CD4-positive, alpha-beta T cell (primary cell): ENCODE measurements at regions not wholly inside any gene's neighbourhood (a gene's known extent, or its start where the extent isn't known, plus 50 kb on each side); places are given as distances from the start of the nearest gene placed in this dataset.

Experiments
- ATAC-seq: fragments of 200-7000 bp; cut with Tn5 transposase; one replicate; pipeline ENCODE4 v1.10.0; 2022; ENCODE audit warnings: mild to moderate bottlenecking; ENCODE audit not compliant: poor library complexity
- CTCF ChIA-PET: fragments of 350-600 bp; sonication (Branson Sonifier 250); formaldehyde crosslinking; loops from one replicate; lab custom pipeline; 2021; ENCODE audit warnings: antibody characterized with exemption, inconsistent platforms; lab: Charles Lee
- POLR2A ChIA-PET: fragments of 350-600 bp; sonication (Branson Sonifier 250); formaldehyde crosslinking; loops from one replicate; lab custom pipeline; 2021; ENCODE audit warnings: antibody characterized with exemption, inconsistent platforms; lab: Charles Lee
- DNase-seq, 14 experiments: peaks; one replicate each; pipeline ENCODE4 v3.0.0-alpha.2; 2013 to 2020; ENCODE audit warnings: mixed read lengths in 2 of 14
- H3K27ac ChIP-seq, 2 donors: one replicate each; pipeline versions ENCODE4 v1.5.1 to v1.7.0; 2013; ENCODE audit warnings: low read length in 2 of 2, low read depth in 1 of 2, mild to moderate bottlenecking in 1 of 2
- H3K27me3 ChIP-seq, 2 experiments: 1 replicate in 1 of 2; 2 replicates in 1 of 2; pipeline versions ENCODE4 v1.6.1 to v1.7.0; 2013; ENCODE audit warnings: low read length in 2 of 2, control low read depth in 1 of 2, mild to moderate bottlenecking in 1 of 2, moderate library complexity in 1 of 2; ENCODE audit not compliant: insufficient read depth in 2 of 2, control insufficient read depth in 1 of 2
- H3K36me3 ChIP-seq: one replicate; pipeline ENCODE4 v1.6.1; 2013; ENCODE audit warnings: low read length, control low read depth; ENCODE audit not compliant: insufficient read depth
- H3K4me1 ChIP-seq: one replicate; pipeline ENCODE4 v1.6.1; 2013; ENCODE audit warnings: low read length, control low read depth; ENCODE audit not compliant: insufficient read depth
- H3K4me3 ChIP-seq: one replicate; pipeline ENCODE4 v1.5.1; 2013; ENCODE audit warnings: mild to moderate bottlenecking, low read length, moderate library complexity
- H3K9me3 ChIP-seq, 2 experiments: 1 replicate in 1 of 2; 2 replicates in 1 of 2; pipeline versions ENCODE4 v1.6.1 to v1.7.0; 2013; ENCODE audit warnings: low read length in 2 of 2, mild to moderate bottlenecking in 2 of 2, control low read depth in 1 of 2, moderate library complexity in 1 of 2; ENCODE audit not compliant: control insufficient read depth in 1 of 2, insufficient read depth in 1 of 2
- H3K27ac Mint-ChIP-seq: one replicate; pipeline ENCODE4 v1.8.0; 2020; ENCODE audit warnings: mixed read lengths
- H3K27me3 Mint-ChIP-seq: one replicate; pipeline ENCODE4 v1.8.0; 2021; ENCODE audit warnings: mixed read lengths
- H3K36me3 Mint-ChIP-seq: one replicate; pipeline ENCODE4 v1.8.0; 2021; ENCODE audit warnings: low read depth, mixed read lengths
- H3K4me1 Mint-ChIP-seq: one replicate; pipeline ENCODE4 v1.8.0; 2021; ENCODE audit warnings: low read depth, mixed read lengths
- H3K4me3 Mint-ChIP-seq: one replicate; pipeline ENCODE4 v1.8.0; 2020; ENCODE audit warnings: mild to moderate bottlenecking, mixed read lengths
- H3K9me3 Mint-ChIP-seq: one replicate; pipeline ENCODE4 v1.8.0; 2020; ENCODE audit warnings: mixed read lengths
- intact Hi-C, 2 experiments: fragments of 100-400 bp; cut with DNase I in 1 of 2; cut with micrococcal nuclease in 1 of 2; formaldehyde crosslinking; loops; one replicate each; pipeline versions ENCODE4 v1.15.1 to v1.9.0; 2023 to 2025; cut with DNase I, micrococcal nuclease
- TF ChIP-seq, protein P1 (sequence below): fragments of 200-600 bp; IDR thresholded peaks from one replicate; pipeline ENCODE4 v1.8.0; 2022; ENCODE audit warnings: antibody characterized with exemption, mild to moderate bottlenecking

DNA sequence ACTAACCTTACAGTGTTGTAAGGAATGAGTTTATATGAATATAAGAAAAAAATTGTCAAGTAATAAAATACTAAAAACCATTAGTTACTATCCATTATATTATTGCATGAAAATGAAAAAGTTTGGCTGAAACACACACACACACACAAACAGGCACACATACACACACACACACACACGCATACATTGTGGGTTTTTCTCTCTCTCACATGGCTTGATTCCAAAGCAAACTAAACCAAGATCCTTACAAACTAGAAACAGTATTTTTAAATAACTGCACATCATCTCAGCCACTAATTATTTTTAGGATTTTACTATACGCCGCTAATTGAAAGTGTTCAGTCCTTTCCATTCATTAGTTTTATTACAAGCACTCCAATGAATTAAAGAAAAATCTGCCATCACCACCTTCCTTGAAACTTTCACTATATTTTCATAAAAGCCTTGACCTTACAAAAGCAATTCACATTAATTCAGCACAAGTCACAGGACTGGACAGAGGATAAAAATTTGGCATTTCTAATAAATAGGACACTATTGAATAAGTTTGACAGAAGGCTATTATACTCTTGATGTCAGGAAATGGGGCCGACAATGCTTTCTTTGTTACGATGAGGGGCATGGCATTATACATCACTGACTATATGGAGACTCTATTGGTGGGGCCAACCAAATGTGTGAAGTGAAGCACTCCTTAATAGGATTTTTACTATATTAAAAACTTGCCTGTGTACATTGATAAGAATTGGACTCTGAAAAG lies 187.0 kb upstream of the ESRRG start:
- ChIA-PET POLR2A (no interaction called here), CTCF (no interaction called here)
- Histone ChIP-seq H3K27ac (no peak overlapping the region), H3K9me3 (peaks cover 0 to 4% of the 10 kb centered on the region in 2 experiments), H3K4me1 (no peaks in the 10 kb centered on the region), H3K4me3 (no peak overlapping the region), H3K27me3 (no peaks in the 10 kb centered on the region), H3K36me3 (no peaks in the 10 kb centered on the region)
- Mint-ChIP-seq H3K36me3 (no peaks in the 10 kb centered on the region), H3K27me3 (no peaks in the 10 kb centered on the region), H3K9me3 (peaks cover 9% of the 10 kb centered on the region), H3K27ac (no peak overlapping the region), H3K4me3 (no peak overlapping the region), H3K4me1 (no peaks in the 10 kb centered on the region)
- intact Hi-C loops = no loop called here
- DNase-seq = no peak
- TF ChIP-seq, protein P1, sequence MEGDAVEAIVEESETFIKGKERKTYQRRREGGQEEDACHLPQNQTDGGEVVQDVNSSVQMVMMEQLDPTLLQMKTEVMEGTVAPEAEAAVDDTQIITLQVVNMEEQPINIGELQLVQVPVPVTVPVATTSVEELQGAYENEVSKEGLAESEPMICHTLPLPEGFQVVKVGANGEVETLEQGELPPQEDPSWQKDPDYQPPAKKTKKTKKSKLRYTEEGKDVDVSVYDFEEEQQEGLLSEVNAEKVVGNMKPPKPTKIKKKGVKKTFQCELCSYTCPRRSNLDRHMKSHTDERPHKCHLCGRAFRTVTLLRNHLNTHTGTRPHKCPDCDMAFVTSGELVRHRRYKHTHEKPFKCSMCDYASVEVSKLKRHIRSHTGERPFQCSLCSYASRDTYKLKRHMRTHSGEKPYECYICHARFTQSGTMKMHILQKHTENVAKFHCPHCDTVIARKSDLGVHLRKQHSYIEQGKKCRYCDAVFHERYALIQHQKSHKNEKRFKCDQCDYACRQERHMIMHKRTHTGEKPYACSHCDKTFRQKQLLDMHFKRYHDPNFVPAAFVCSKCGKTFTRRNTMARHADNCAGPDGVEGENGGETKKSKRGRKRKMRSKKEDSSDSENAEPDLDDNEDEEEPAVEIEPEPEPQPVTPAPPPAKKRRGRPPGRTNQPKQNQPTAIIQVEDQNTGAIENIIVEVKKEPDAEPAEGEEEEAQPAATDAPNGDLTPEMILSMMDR = no peak
- no peak for ATAC-seq

DNA sequence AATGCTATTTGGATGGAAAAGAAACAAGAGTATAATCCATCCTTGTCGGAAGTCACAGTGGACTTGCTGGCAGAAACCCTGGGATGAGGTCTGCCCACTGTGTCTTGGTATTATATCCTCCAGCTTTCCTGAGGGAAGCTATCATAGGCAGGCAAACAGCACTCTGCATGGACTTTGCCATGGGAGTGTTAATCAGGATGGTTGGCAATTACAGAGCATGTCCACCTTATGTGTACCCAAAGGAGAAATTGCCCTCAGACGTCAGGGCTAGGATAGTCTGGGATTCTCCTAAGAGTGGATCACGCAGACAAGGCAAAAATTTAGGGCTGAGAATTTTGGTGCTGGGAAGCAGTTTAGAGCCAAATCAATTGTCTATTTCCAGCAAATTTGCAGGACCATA lies 184.9 kb upstream of the ESRRG start:
- H3K4me3 ChIP-seq = no peak overlapping the region
- H3K27ac ChIP-seq = no peak overlapping the region
- no peaks in the 10 kb centered on the region for H3K4me1 Mint-ChIP-seq
- peaks cover 11% of the 10 kb centered on the region for H3K9me3 Mint-ChIP-seq
- no peaks in the 10 kb centered on the region for H3K4me1 ChIP-seq
- no peak overlapping the region for H3K27ac Mint-ChIP-seq
- DNase-seq = no peak
- intact Hi-C loops = no loop called here
- no peak for ATAC-seq
- no peak overlapping the region for H3K4me3 Mint-ChIP-seq
- peaks cover 0 to 4% of the 10 kb centered on the region in 2 experiments for H3K9me3 ChIP-seq
- CTCF ChIA-PET = no interaction called here
- H3K36me3 Mint-ChIP-seq = no peaks in the 10 kb centered on the region
- TF ChIP-seq, protein P1 = no peak
- no peaks in the 10 kb centered on the region for H3K27me3 ChIP-seq
- POLR2A ChIA-PET = no interaction called here
- H3K36me3 ChIP-seq = no peaks in the 10 kb centered on the region
- H3K27me3 Mint-ChIP-seq = no peaks in the 10 kb centered on the region

DNA sequence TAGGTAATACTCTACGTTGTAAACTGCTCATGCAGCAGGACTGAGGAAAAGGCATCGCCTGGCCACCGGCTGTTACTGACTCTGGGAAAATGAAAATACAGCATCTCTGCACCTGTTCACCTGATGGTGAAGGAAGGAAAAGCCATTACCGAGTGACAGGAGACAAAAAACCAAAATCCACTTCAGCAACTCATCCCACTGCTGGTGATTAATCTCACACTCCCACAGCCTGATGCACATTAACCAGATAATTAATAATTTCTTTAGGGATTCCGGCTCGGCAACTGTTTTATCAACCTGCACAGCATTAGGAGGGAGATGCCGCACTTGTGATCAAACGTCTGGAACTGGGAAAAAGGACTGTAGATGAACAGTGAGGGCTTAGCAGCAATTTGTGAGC lies 183.9 kb upstream of the ESRRG start:
- ChIA-PET POLR2A (no interaction called here), CTCF (no interaction called here)
- TF ChIP-seq, protein P1 = no peak
- Histone ChIP-seq H3K36me3 (no peaks in the 10 kb centered on the region), H3K27me3 (no peaks in the 10 kb centered on the region), H3K9me3 (peaks cover 0 to 6% of the 10 kb centered on the region in 2 experiments), H3K4me3 (no peak overlapping the region), H3K27ac (no peak overlapping the region), H3K4me1 (no peaks in the 10 kb centered on the region)
- DNase-seq (no peak), ATAC-seq (no peak)
- no peak overlapping the region for H3K4me3 Mint-ChIP-seq
- intact Hi-C loops = no loop called here
- H3K9me3 Mint-ChIP-seq = peaks cover 11% of the 10 kb centered on the region
- H3K4me1 Mint-ChIP-seq = no peaks in the 10 kb centered on the region
- H3K27me3 Mint-ChIP-seq = no peaks in the 10 kb centered on the region
- H3K27ac Mint-ChIP-seq = no peak overlapping the region
- H3K36me3 Mint-ChIP-seq = no peaks in the 10 kb centered on the region
